NCI-H345 treated with DMSO at 0.1 percent for 48 hours (cell line): ENCODE measurements at regions not wholly inside any gene's neighbourhood (a gene's known extent, or its start where the extent isn't known, plus 50 kb on each side); places are given as distances from the start of the nearest gene placed in this dataset.
"Not testable (repeated sequence)": the region's sequence is repeated elsewhere in the genome, so short reads cannot be mapped to it uniquely, and the experiment has no call there.

Source experiments
- DNase-seq: peaks from one replicate; lab custom pipeline; 2025; ENCODE audit not compliant: unreplicated experiment; lab: John Stamatoyannopoulos, UW

GRCh38 chr3:192968901-192969300 is 51.2 kb upstream of the MB21D2 start:
- not testable (repeated sequence) for DNase-seq

GRCh38 chr3:192980632-192981031 is 63.0 kb upstream of the MB21D2 start:
- no peak for DNase-seq

DNA sequence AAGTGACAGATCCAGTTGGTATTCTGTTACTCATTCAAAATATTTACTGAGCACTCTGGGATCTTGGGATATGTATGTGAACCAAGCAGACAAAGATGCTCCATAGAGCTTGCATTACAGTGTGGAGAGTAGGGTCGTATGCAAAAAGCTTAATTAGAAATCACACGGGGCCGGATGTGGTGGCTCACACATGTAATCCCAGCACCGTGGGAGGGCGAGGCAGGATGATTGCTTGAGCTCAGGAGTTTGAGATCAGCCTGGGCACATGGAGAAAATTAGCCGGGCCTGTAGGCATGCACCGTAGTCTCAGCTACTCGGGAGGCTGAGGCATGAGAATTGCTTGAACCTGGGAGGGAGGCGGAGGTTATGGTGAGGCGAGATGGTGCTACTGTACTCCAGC is 68.7 kb upstream of the MB21D2 start:
- no peak for DNase-seq

- DNase-seq: no peak
Measured at GRCh38 chr3:192991356-192991755, 73.7 kb upstream of the MB21D2 start.

- DNase-seq: no peak
Measured at GRCh38 chr3:192992361-192992760, 74.7 kb upstream of the MB21D2 start.

DNA sequence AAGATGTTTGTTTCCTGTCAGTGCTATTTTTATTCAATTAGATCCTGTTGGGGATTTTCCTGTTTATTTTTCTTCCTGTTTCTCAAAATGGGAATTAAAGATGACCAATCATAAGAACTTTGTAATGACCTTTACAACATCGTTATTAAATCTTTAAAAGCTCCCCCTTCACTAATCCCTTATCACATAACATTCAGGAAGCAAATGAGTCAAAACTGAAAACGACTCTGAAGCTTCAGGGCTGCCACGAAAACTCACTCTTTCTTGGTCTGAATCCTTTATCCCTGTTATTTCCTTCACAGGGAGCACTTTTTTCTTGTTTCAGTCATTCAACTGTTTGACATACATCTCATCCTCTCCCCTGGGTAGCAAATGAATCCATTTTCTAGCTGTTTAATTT is 75.8 kb upstream of the MB21D2 start:
- DNase-seq: no peak

- DNase-seq: not testable (repeated sequence)
Measured at GRCh38 chr3:193001113-193001512, 83.5 kb upstream of the MB21D2 start.

DNA sequence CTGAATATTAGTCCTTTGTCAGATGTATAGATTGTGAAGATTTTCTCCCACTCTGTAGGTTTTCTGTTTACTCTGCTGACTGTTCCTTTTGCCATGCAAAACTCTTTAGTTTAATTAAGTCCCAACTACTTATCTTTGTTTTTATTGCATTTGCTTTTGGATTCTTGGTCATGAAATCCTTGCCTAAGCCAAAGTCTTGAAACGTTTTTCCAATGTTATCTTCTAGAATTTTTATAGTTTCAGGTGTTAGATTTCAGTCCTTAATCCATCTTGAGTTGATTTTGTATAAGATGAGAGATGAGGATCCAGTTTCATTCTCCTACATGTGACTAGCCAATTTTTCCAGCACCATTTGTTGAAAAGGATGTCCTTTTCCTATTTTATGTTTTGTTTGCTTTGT is 86.0 kb upstream of the MB21D2 start:
- DNase-seq: not testable (repeated sequence)

GRCh38 chr3:193008654-193009053 is 91.0 kb upstream of the MB21D2 start:
- DNase-seq: no peak

GRCh38 chr3:193010191-193010590 is 92.5 kb upstream of the MB21D2 start:
- no peak for DNase-seq

GRCh38 chr3:193011958-193012357 is 94.3 kb upstream of the MB21D2 start:
- DNase-seq: no peak

GRCh38 chr3:193014902-193015301 is 97.2 kb upstream of the MB21D2 start:
- no peak for DNase-seq

DNA sequence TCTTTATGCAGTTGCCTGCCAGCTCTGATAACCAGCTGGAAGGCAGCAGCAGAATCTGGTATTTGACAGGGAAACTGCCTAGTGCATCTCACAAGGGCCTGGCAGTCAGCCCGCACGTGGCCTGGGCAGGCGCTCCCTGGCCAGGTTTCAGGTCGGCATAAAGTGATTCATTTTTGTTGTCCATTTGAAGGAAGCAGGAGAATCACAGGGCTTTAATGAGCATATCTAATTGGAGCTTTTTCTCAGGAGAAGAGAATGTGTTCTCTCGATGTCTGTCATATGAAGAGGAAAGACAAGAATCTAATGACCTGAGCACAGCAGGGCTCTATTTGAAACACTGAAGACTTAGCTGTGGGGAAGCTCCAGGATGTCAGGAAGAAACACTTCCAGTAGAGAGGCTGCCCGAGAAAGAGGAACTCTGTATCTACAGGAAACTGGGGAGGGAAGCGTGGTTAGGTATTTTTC is 98.8 kb upstream of the MB21D2 start:
- DNase-seq: no peak

- DNase-seq: no peak
Measured at GRCh38 chr3:193021506-193022010, 103.9 kb upstream of the MB21D2 start.

DNA sequence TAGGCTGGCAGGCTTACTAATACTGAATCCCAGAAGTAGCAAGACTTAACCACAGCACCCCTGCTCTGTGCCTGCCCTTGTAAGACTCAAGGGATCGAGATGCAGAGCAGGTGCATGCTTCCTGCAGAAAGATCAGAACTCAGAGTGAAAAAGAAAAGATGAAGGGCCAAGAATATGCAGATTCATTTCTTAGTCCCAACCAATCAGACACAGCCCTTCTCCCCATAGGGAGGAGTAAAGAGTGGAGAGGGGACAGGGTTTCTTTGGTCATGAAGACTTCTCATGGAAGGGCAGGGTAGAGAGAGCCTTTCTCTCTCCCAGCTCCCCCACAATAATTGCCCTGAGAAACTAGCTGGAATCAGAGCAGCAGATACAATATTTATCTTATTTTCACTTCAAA is 105.6 kb upstream of the MB21D2 start:
- no peak for DNase-seq

GRCh38 chr3:193028258-193028657 is 110.6 kb upstream of the MB21D2 start:
- no peak for DNase-seq

GRCh38 chr3:193029800-193030199 is 112.1 kb upstream of the MB21D2 start:
- DNase-seq: no peak

GRCh38 chr3:193030276-193030675 is 112.6 kb upstream of the MB21D2 start:
- DNase-seq: peak; percentile 40

GRCh38 chr3:193031911-193032310 is 114.3 kb upstream of the MB21D2 start:
- DNase-seq: no peak

DNA sequence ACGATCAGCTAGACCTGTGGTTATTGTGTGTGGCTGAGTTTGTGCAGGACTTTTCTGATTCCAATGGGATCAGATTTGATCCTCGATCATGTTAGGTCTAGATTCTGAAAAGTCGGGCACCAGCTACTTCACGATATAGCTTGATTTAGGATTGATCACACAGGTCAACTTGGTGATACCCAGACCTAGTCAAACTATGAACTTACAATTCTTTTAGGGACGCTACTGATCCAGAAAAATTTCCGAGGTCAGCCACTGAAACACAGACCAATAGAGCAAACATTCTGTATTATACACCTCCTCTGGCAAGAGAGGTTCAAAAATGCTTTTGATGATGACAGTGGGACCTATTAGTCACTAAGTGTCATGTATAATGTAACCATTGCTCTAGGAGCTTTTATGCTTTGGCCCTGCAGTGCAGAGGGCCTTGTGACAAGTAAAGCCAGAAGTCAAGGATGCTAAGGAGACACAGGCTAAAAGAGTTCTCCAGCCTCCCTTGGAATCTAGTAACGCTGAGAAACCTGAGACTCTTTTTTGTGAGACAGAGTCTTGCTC is 115.6 kb upstream of the MB21D2 start:
- no peak for DNase-seq

- DNase-seq: not testable (repeated sequence)
Measured at GRCh38 chr3:193037828-193038227, 120.2 kb upstream of the MB21D2 start.

DNA sequence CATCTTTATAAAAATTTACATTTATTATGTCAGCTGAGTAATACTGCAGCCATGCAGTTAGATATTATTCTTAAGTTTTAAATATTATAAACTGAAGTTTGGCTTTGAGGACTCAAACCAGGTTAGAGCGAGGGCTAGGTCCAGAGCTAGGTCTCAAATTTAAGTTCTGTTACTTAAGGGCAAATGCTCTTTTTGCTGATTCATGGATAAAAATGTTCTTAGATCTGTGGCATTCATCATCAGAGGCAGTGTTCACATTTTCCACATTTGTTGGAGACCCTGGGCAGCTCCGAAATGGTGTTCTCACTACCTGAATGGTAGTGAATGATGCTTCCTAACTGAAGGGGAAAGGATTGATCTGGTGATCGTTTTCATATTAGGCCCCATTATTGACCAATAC is 121.4 kb upstream of the MB21D2 start:
- DNase-seq: no peak
